ENCODE measurements at regions not wholly inside any gene's neighbourhood (a gene's known extent, or its start where the extent isn't known, plus 50 kb on each side); places are given as distances from the start of the nearest gene placed in this dataset.

- no peak for DNase-seq (ENCODE audit: low read depth)
- no peak for TF ChIP-seq CTCF (IDR thresholded peaks at IDR 0.05; ENCODE audit: control insufficient read depth, extremely low read depth, insufficient read depth)
- no peak overlapping the region for H3K4me3 ChIP-seq (ENCODE audit: low read depth, low read length)
Observed at GRCh38 chr5:32508806-32509805, 64.6 kb upstream of the ZFR start.

GRCh38 chr5:32507738-32508434 lies 63.3 kb upstream of the ZFR start:
- peak; percentile 33 for DNase-seq (ENCODE audit: low read depth)
- no peak for TF ChIP-seq CTCF (IDR thresholded peaks at IDR 0.05; ENCODE audit: control insufficient read depth, extremely low read depth, insufficient read depth)
- no peak overlapping the region for H3K4me3 ChIP-seq (ENCODE audit: low read depth, low read length)

GRCh38 chr5:32506799-32507198 lies 62.3 kb upstream of the ZFR start:
- no peak for DNase-seq (ENCODE audit: low read depth)
- TF ChIP-seq CTCF (IDR thresholded peaks at IDR 0.05; ENCODE audit: control insufficient read depth, extremely low read depth, insufficient read depth) = no peak
- no peak overlapping the region for H3K4me3 ChIP-seq (ENCODE audit: low read depth, low read length)

- no peak for DNase-seq (ENCODE audit: low read depth)
- H3K4me3 ChIP-seq (ENCODE audit: low read depth, low read length) = no peak overlapping the region
Observed at GRCh38 chr5:32506201-32506661, 61.7 kb upstream of the ZFR start.

GRCh38 chr5:32505756-32506155 lies 61.2 kb upstream of the ZFR start:
- DNase-seq (ENCODE audit: low read depth) = no peak
- TF ChIP-seq CTCF (IDR thresholded peaks at IDR 0.05; ENCODE audit: control insufficient read depth, extremely low read depth, insufficient read depth) = no peak
- H3K4me3 ChIP-seq (ENCODE audit: low read depth, low read length) = no peak overlapping the region

More at GRCh38 chr5:32506201-32506661, 61.7 kb upstream of the ZFR start:
- no peak for TF ChIP-seq CTCF (IDR thresholded peaks at IDR 0.05; ENCODE audit: control insufficient read depth, extremely low read depth, insufficient read depth)

GRCh38 chr5:32504989-32505596 lies 60.6 kb upstream of the ZFR start:
- no peak overlapping the region for H3K4me3 ChIP-seq (ENCODE audit: low read depth, low read length)
- TF ChIP-seq CTCF (IDR thresholded peaks at IDR 0.05; ENCODE audit: control insufficient read depth, extremely low read depth, insufficient read depth) = no peak
- no peak for DNase-seq (ENCODE audit: low read depth)

Measured in LNCaP clone FGC (cell line).